HL-60 (cell line): ENCODE measurements at regions not wholly inside any gene's neighbourhood (a gene's known extent, or its start where the extent isn't known, plus 50 kb on each side); places are given as distances from the start of the nearest gene placed in this dataset.

Experiments used
- SPI1 ChIP-seq: IDR thresholded peaks from 2 replicates; pipeline ENCODE4 v1.6.1; 2012; ENCODE audit warnings: low read depth, mild to moderate bottlenecking, borderline replicate concordance
- TF ChIP-seq, protein P1 (sequence below): IDR thresholded peaks from 2 replicates; pipeline ENCODE4 v1.6.1; 2012; ENCODE audit warnings: low read depth; ENCODE audit not compliant: insufficient replicate concordance
- TF ChIP-seq, protein P2 (sequence below): IDR thresholded peaks from one replicate; pipeline ENCODE4 v1.5.1; 2011; ENCODE audit warnings: low read length, control low read depth, inconsistent platforms; ENCODE audit not compliant: insufficient read depth

DNA sequence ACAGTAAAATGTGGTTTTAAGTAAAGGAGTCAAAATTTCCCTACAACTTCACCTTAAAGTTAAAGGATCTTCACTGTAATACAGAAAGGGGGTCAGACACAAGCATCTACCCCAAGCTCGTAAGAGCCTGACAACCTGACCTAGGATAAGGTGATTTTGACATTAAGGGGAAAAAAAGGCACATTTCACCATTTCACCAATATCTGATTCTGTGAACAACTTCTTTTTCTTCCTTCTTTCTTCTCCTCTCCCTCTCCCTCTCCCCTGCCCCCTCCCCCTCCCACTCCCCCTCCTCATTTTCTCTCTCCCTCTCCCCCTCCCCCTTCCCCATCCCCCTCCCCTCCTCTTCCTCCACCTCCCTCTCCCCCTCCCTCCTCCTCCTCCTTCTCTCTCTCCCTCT lies 796.7 kb upstream of the ARGLU1 start:
- TF ChIP-seq, protein P1, sequence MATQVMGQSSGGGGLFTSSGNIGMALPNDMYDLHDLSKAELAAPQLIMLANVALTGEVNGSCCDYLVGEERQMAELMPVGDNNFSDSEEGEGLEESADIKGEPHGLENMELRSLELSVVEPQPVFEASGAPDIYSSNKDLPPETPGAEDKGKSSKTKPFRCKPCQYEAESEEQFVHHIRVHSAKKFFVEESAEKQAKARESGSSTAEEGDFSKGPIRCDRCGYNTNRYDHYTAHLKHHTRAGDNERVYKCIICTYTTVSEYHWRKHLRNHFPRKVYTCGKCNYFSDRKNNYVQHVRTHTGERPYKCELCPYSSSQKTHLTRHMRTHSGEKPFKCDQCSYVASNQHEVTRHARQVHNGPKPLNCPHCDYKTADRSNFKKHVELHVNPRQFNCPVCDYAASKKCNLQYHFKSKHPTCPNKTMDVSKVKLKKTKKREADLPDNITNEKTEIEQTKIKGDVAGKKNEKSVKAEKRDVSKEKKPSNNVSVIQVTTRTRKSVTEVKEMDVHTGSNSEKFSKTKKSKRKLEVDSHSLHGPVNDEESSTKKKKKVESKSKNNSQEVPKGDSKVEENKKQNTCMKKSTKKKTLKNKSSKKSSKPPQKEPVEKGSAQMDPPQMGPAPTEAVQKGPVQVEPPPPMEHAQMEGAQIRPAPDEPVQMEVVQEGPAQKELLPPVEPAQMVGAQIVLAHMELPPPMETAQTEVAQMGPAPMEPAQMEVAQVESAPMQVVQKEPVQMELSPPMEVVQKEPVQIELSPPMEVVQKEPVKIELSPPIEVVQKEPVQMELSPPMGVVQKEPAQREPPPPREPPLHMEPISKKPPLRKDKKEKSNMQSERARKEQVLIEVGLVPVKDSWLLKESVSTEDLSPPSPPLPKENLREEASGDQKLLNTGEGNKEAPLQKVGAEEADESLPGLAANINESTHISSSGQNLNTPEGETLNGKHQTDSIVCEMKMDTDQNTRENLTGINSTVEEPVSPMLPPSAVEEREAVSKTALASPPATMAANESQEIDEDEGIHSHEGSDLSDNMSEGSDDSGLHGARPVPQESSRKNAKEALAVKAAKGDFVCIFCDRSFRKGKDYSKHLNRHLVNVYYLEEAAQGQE: no peak
- TF ChIP-seq, protein P2, sequence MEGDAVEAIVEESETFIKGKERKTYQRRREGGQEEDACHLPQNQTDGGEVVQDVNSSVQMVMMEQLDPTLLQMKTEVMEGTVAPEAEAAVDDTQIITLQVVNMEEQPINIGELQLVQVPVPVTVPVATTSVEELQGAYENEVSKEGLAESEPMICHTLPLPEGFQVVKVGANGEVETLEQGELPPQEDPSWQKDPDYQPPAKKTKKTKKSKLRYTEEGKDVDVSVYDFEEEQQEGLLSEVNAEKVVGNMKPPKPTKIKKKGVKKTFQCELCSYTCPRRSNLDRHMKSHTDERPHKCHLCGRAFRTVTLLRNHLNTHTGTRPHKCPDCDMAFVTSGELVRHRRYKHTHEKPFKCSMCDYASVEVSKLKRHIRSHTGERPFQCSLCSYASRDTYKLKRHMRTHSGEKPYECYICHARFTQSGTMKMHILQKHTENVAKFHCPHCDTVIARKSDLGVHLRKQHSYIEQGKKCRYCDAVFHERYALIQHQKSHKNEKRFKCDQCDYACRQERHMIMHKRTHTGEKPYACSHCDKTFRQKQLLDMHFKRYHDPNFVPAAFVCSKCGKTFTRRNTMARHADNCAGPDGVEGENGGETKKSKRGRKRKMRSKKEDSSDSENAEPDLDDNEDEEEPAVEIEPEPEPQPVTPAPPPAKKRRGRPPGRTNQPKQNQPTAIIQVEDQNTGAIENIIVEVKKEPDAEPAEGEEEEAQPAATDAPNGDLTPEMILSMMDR: no peak
- TF ChIP-seq SPI1: no peak
